Left renal cortex interstitium (tissue), 4 donors: ENCODE measurements at regions not wholly inside any gene's neighbourhood (a gene's known extent, or its start where the extent isn't known, plus 50 kb on each side); places are given as distances from the start of the nearest gene placed in this dataset.

Experiments
- DNase-seq, 4 donors: peaks; one replicate each; pipeline ENCODE4 v3.0.0-alpha.2; 2013; ENCODE audit warnings: low read depth in 4 of 4, low spot score in 2 of 4, missing footprints in 1 of 4

DNA sequence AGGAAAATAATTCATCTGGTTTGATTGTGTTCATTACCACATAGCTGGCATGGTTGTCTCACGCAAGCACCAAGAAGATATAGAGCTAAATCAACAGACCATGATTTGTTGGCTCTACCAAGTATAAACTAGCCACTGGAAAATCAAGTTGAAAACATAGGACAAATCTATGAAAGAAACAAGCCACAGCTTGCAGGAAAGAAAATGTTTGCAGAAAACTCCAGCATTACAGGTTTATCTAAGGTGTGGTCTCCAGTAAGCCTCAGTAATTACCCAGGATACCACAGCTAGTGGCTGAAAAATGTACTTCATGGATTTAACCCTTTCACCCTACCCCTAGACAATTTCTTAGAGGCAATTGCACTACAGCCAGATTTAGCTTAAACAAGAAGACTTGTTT, 340.6 kb downstream of the SOX2 start:
- DNase-seq = no peak

DNA sequence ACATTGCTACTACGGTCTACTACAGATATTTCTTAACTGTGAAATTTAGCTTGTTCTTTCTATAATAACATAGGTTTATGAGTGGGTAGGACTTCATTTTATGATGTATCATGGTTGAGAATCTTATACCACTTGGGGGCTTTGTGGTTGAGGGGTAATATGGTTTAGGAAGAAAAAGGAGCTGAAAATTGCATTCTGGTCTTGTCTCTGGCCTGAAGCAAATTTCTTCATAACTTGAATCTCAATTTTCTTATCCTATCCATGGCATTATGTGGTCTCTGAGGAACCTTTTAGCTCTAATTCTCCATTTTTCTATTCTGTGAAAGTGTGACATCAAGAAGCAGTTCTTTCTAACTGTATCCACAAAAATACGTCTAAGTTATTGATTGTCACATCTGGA, 341.0 kb downstream of the SOX2 start:
- no peak for DNase-seq

DNA sequence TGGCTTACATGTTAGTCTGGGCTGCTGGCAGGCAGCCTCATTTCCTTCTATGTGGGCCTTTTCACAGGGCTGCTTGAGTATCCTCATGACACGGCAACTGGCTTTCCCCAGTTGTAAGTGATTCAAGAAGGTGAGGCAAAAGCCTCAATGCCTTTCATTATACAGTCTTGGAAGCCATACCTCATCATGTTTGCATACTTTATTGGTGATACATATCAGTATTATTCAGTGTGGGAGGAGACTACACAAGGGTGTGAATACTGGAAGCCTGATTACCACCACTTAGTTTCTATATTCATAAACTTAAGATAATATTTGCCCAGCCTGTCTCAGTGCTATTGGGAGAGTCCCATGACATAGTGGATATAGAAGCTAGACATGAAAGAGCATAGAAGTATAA, 346.8 kb downstream of the SOX2 start:
- DNase-seq = no peak

DNA sequence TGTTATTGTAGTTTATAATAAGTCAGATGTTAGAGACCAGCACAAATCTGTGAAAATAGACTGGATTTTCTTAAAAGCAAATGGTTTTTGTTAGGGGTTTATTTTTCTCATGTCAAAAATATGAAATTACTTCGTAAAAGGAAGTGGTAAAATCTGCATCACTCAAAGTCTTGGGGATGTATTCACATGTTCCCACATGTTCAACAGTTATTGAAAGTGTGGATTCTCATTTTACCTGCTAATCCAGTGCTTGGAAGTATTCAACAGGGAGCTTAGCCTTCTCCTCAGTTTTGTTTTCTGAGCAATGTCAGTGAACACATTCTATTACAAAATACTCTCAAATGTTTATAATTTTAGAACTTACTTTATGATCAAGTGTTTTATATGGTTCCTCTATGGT, 352.0 kb downstream of the SOX2 start:
- DNase-seq = no peak

DNA sequence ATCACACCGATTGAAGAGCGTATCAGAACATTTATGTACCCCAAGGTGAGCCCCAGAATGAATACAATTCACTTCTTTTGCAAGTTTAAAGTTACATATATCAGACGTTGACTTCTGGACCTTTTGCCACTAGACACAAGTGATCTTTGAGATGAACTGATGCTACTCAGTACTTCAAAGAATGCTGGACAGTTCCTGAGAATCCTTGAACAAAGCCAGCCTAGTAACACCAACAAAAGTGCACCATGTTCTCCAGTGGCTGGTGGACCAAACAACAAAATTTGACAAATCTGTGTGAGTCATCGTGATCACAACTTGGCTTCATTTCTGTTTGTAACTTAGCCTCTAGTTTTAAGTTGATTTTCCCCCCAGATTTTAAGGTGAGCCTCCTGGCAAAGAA, 355.7 kb downstream of the SOX2 start:
- no peak for DNase-seq

DNA sequence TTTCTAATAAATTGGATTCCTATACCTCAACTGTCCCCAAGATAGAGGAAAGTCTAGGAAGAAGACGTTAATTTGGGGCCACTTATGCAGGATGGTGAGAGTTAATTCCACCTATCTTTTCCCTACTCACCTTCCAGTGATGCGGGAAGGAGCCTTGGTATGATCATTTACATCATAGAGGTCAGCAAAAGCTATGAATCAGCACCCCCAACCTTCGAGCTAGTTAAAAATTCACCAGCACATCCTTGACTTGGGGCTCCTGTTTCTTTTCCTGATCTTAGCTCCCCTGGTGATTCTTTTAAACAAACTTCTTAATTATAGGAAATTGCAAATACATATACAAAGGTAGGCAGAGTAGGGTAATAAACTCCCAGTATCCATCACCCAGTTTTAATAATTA, 366.6 kb downstream of the SOX2 start:
- DNase-seq = no peak

DNA sequence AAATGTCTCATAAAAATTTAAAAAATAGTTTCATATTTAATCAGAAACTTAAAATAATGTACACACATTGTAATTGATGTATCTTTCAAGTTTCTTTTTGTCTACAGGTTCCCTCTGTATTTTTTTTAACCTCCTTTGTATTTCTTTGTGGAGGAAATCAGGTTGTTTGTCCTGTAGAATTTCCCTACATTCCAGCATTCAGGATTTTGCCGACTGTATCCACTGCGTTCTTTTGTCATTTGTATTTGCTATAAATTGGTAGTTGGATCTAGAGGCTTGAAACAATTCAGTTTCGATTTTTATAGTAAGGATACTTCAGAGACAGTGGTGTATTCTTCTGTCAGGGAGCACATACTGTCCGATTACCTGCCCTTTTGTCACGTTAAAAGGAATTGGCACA, 367.2 kb downstream of the SOX2 start:
- no peak for DNase-seq

DNA sequence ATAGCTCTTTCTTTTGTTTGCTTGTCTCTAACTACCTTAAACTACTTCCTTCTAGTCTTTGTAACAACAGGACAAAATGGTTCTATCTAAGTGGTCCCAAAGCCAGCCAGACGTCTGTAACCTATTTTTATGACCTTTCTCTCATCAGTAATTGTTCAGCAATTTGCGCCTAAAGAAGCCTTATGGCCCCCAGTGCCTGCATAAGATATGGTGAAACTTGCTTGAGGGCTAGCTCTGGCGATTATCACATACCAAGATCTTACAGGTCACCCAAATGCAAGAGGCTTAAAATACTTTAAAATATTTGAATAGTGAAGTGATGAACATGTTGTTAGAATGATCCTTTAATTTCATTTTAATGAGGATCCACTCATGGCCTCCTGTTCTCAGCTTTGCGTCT, 369.4 kb downstream of the SOX2 start:
- no peak for DNase-seq

DNA sequence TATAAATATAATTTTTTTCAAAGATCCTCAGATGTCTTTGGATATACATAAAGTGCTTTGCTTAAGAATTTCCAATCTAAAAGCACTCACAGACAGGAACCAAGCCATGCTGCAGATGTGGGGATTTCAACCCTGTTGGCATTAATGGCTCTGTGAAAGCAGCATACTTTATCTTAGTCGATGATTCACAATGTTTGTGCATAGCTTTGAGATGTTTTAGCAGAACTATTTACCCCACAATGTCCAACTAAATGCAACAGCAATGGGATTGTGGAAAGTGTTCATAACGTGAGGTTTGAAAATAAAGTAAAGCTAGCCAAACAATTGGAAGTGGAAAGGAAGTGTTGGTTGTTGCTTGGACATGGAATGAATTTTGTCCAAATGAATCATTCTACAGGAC, 371.4 kb downstream of the SOX2 start:
- DNase-seq = no peak

DNA sequence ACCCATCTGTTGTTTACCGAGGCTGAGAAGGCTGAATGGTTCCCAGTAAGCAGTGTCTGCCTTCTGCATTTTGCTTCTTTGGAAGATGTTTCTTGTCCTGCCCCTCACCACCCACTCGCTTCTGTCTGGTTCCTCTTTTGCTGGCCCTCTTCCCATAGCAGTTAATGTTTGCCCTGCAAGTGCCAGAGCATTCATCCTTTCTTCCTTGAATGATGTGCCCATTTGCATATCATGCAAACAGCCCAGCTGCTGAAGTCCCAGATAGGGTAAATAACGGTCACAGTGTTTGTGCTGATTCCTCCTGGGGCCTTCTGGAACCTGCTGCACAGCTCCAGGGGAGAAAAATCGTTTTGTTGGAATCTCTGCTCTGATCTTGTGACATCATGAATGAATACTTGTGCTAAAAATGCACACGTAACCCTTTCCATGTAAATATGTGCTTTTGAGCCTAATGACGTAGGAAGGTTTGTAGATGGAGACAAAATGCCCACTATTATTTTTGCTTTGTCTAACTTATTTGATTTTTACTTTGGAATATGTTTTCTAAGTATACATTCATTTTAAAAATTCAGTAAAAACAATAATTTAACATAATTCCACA, 381.0 kb downstream of the SOX2 start:
- DNase-seq = no peak

DNA sequence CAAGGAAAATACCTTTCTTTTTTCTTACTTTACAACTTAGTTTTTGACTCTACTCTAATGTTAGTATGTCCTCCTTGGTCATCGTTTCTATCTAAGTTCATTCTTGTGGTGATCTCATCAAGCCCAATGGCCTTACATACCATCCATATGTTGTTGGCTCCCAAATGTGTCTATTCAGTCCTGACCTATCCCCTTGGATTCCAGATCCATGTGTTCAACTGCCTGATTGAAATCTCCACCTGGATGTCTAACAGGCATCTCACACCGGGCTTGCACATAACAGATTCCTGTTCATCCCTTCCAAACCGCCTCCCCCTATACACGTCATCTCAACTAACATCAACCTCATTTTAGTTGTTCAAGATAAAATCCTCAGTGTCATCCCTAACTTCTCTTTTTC, 382.6 kb downstream of the SOX2 start:
- no peak for DNase-seq

DNA sequence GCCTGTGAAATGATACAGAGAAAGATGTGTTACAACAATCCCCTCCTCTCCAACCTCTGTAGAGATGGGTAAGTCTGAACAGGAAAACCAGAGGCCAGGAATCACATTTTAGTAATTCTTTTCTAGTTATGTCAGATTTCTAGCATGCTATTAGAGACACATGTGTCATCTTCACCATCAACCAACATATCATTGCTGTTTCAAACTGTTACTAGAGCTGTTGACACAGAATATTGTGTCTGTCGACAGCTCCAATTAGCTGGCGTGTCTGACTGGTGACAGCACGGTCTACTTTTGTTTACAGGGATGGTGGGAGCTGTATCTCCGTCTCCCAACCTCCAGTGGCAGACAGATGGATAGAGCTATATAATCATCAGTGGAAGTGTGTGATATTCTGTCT, 393.2 kb downstream of the SOX2 start:
- no peak for DNase-seq

DNA sequence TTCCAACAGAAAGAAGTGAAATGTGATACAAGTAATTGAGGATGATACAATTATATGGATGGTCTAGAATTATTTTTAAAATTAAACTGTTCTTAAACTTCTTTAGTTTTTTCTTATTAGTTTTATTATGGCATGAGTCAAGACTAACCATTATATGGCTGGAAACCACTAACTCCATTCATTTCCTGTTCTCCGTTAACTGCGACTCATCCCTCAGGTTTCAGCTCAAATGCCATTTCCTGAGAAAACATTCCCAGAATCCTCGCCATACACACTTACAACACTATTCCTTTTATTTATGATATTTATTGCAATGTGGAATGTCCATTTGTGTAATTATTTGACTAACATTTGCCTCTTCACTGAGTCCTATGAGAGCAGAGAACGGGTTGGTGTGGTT, 394.1 kb downstream of the SOX2 start:
- DNase-seq = no peak

DNA sequence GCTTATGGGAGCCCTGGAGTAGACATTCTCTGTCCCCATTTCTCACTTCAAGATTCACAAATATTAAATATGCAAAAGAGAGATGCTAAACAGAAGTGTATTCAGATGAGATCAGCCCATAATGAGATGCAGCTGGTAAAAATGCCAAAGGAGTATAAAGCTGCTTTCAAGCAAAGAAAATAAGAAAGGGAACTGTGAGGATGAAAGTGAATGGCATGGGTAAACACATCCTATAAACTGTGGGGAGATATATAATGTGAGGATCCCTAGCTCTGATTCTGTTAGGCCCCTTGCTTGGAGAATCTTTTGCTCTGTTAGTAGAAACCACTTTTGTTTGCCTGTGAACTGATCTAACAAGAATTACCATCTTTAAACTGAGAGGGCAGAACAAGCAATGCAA, 396.6 kb downstream of the SOX2 start:
- no peak for DNase-seq

DNA sequence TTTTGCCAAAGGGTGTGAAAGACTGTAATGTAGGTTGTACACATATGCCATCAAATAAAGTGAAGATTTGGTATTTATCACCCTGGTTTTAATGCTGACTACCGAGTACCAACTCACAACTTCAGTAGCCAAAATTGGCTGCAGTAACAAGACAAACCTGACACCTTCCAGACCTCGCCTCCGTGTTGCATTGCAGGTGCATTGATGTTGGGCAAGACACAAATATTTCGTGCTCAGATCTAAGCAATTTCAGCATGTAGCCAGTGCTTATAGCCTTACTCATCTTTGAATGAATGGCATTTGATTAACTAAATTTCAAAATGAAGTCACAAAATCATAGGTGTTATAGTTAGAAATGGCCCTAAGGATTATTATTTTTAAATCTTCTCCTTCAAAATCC, 400.2 kb downstream of the SOX2 start:
- no peak for DNase-seq

DNA sequence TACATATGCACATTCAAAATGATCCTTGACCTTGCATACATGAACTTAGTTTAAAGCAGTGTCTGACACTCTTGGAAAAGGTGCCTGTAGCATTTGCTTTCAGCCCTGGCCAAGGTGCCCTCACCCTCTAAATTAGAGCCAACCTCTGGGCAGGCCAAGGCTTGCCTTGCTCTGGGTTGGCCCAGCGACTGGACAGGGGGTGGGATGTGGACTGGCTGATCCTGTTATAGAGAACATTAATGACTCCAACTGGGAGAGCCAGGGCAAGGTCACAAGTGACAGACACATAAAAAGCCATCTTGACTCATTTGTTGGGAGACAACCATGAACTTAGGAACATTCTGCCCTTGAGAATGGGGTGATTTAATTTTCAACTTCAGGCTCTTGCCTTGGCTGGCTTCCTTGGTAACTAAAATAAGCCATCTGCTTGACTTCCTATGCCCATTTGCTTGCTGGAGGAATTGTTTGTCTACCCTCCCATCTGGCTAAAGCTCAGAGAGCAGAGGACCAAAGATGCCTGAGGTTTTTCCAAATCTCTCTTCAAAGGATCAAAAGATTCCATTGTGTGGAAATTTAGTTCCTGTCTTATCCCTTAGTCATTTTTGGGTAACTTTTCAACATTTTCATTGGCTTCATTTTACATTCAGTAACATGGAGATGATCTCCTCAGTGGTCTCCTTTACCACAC, 403.7 kb downstream of the SOX2 start:
- no peak for DNase-seq

DNA sequence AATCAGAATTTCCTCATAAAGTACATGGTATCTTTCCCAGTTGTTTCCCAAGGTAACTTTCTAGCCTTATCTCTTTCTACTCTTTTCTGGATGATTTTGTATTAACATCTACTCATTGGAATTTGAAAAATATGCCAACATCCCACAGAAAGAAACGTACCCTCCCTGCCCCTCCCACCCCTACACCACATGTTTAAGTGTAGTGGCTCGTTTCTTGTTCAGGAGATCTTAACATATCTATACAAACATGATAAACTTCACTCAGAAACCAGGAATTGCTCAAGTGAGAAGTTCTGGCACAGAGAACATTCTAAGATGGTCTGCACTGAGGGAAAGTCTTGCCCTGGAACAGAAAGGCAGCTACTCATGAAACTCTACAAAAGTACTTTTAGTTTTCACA, 404.7 kb downstream of the SOX2 start:
- DNase-seq = no peak

DNA sequence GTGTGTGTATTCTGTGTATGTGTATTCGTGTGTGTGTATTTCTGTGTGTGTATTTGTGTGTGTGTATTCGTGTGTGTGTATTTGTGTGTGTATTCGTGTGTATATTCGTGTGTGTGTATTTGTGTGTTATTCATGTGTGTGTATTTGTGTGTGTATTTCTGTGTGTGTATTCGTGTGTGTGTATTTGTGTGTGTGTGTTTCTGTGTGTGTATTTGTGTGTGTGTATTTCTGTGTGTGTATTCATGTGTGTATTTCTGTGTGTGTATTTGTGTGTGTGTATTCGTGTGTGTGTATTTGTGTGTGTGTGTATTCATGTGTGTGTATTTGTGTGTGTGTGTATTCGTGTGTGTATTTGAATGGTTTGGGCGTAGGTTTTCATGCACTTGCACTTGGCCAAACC, 405.4 kb downstream of the SOX2 start:
- no peak for DNase-seq

DNA sequence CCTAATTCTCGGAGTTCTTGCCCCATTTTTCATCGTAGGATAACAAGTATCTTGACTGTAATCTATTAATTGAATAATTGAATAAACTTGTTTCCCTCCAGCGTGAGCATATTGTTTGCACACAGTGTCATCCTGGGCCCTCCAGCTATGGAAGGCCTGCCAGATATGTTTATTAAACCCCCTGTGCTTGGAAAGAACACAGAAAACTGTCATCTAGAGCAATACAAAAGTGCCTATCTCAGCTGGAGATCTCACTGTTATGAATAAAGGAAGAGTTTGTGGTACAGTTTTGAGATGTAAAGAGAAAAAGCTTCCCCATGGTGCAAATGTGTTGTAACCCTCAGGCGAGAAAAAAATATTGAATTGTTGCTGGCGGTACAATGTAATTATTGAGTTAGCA, 405.9 kb downstream of the SOX2 start:
- no peak for DNase-seq

DNA sequence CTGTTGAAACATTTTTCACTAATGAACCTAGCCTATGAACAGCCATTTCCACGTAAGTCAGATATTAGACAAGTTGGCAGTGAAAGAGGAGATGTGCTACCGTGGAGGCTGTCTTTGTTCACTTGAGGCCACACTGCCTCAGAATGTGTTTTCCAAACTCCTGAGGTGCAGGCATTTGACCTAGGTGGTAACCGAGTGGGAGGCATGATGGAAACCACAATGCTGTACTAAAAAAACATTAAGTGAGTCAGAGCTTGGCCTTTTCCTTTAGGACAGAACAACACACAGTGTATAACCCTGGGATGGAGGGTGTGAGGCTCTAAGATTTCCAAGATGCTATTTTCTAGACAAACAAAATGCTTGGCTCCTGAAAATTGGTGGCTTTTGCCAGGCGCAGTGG, 406.3 kb downstream of the SOX2 start:
- no peak for DNase-seq

DNA sequence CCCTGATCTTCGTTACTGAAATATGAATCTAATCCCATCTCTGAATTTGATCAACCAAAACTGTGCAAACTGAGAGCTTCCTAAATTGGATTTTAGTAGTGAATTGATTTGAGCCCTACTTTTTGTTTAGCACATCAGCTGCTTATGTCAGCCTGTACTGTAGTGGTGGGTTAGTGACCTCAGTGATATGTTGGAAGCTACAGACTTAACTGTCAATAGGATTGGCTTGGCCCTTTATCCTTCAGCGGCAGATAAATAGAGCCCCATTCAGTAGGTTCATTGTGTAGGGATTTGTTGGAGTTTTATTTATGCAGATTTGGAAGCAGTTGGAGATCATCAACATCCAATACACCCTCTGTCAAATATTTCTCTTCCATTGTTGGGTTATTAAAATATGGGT, 409.7 kb downstream of the SOX2 start:
- DNase-seq = no peak

DNA sequence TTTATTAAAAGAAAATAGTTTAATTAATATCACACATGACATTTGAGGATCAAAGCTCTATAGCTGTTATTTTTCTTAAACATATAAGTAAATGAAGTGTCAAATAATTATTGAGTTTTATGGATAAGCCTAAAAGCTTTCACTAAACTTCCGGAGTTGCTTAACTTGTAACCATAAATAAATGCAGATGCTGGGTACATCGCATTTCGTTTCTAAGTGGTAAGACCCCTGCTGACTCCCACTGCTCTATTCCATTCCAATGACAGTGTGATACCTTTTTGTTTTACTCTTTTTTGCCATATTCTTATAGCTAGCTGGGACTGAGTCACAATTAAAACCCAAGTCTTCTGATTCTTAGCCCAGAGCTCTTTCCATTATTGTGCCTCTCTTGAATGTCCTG, 411.1 kb downstream of the SOX2 start:
- DNase-seq = no peak

DNA sequence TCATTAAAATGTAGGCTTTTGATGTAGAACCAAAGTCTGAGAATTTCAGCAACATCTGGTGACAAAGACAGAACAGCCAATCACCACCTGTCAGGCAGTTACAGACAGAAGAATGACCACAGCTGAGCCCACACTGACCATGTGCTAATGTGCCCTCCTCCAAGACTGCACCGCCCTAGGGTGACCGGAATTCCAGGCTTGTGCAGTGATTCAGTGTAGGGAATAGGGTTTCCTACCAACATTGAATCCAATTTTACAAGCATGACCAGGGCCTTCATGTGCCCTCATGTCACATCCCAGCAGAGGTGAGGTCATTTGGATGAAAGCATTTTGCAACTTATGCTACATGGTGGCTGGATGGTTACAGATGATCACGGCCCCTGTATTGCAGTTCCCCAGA, 412.5 kb downstream of the SOX2 start:
- DNase-seq = no peak
